Colonic mucosa (tissue), 4 donors: ENCODE measurements at regions not wholly inside any gene's neighbourhood (a gene's known extent, or its start where the extent isn't known, plus 50 kb on each side); places are given as distances from the start of the nearest gene placed in this dataset.

ENCODE experiments used
- DNase-seq: peaks from one replicate; pipeline ENCODE4 v3.0.0-alpha.2; 2020
- H3K27ac ChIP-seq: fragments of 200-600 bp; one replicate; pipeline ENCODE4 v1.8.0; 2021
- H3K27me3 ChIP-seq: fragments of 200-600 bp; one replicate; pipeline ENCODE4 v1.8.0; 2021
- H3K36me3 ChIP-seq: fragments of 200-600 bp; one replicate; pipeline ENCODE4 v1.8.0; 2021
- H3K4me1 ChIP-seq: fragments of 200-600 bp; one replicate; pipeline ENCODE4 v1.8.0; 2021; ENCODE audit warnings: mild to moderate bottlenecking
- H3K4me3 ChIP-seq: fragments of 200-600 bp; one replicate; pipeline ENCODE4 v1.8.0; 2021
- H3K9ac ChIP-seq, 2 donors: one replicate each; pipeline ENCODE4 v1.7.0; 2013; ENCODE audit warnings: control low read depth in 2 of 2, low read depth in 2 of 2, low read length in 2 of 2
- H3K9me3 ChIP-seq: fragments of 200-600 bp; one replicate; pipeline ENCODE4 v1.8.0; 2021
- intact Hi-C: fragments of 100-400 bp; cut with DNase I; formaldehyde crosslinking; loops from one replicate; pipeline ENCODE4 v1.14.1; 2022
- TF ChIP-seq, protein P1 (sequence below): fragments of 200-600 bp; IDR thresholded peaks from one replicate; pipeline ENCODE4 v1.8.0; 2022; ENCODE audit warnings: antibody characterized with exemption, mild to moderate bottlenecking
- donor health status: healthy.
- donor health status: DM: no; HTN: no; CAD: no.
- donor health status: DM: no; HTN: no; CAD: no.

DNA sequence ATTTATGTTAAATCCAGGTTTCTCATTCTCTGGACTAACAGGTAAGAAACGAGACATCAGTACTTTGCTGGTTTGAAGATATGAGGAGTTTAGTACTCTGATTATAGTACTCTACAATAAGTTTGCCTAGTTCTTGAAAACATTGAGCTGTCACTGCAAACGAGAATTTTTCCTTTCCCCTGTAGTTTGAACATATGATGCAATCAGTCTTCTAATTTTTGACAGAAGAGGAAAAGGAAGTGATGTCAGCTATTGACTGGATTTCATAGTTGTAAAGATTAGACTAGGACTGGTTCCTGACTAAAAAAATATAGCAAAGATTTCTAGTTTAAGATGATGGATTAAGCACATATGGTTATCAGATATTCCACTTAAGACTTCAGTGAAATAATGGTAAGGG is 461.9 kb downstream of the LRRIQ3 start:
- H3K4me3 ChIP-seq: no peak overlapping the region
- TF ChIP-seq, protein P1, sequence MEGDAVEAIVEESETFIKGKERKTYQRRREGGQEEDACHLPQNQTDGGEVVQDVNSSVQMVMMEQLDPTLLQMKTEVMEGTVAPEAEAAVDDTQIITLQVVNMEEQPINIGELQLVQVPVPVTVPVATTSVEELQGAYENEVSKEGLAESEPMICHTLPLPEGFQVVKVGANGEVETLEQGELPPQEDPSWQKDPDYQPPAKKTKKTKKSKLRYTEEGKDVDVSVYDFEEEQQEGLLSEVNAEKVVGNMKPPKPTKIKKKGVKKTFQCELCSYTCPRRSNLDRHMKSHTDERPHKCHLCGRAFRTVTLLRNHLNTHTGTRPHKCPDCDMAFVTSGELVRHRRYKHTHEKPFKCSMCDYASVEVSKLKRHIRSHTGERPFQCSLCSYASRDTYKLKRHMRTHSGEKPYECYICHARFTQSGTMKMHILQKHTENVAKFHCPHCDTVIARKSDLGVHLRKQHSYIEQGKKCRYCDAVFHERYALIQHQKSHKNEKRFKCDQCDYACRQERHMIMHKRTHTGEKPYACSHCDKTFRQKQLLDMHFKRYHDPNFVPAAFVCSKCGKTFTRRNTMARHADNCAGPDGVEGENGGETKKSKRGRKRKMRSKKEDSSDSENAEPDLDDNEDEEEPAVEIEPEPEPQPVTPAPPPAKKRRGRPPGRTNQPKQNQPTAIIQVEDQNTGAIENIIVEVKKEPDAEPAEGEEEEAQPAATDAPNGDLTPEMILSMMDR: no peak
- DNase-seq: no peak
- H3K9me3 ChIP-seq: no peaks in the 10 kb centered on the region
- H3K9ac ChIP-seq: no peak overlapping the region
- H3K36me3 ChIP-seq: no peaks in the 10 kb centered on the region
- no peaks in the 10 kb centered on the region for H3K27me3 ChIP-seq
- no peaks in the 10 kb centered on the region for H3K4me1 ChIP-seq
- intact Hi-C loops: no loop called here
- no peak overlapping the region for H3K27ac ChIP-seq

DNA sequence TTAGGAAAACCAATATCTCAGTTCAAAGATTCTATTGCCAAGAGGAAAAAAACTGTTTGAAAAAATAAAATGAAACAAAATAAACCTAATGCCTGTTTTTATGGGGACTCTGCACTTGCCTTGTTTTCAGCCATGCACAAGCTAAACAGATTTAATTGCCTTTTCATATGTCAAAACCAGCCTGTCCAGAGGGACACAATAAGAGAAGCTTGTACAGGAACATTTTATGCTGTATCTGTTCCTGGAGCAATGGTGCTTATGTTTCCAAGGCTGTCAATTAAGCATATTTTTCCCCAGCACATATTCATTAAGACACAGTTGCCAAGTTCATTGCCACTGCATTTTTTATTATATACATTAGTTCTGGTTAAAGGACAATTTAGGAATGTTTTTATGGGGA is 470.9 kb downstream of the LRRIQ3 start:
- no peak overlapping the region for H3K4me3 ChIP-seq
- no peaks in the 10 kb centered on the region for H3K9me3 ChIP-seq
- H3K27ac ChIP-seq: no peak overlapping the region
- no peaks in the 10 kb centered on the region for H3K27me3 ChIP-seq
- intact Hi-C loops: no loop called here
- no peaks in the 10 kb centered on the region for H3K4me1 ChIP-seq
- DNase-seq: no peak
- H3K36me3 ChIP-seq: no peaks in the 10 kb centered on the region
- TF ChIP-seq, protein P1: no peak
- no peak overlapping the region for H3K9ac ChIP-seq

- Histone ChIP-seq H3K27me3 (no peaks in the 10 kb centered on the region), H3K4me3 (no peak overlapping the region), H3K9ac (no peak overlapping the region), H3K27ac (no peak overlapping the region), H3K36me3 (no peaks in the 10 kb centered on the region), H3K4me1 (no peaks in the 10 kb centered on the region), H3K9me3 (no peaks in the 10 kb centered on the region)
- intact Hi-C loops: no loop called here
- TF ChIP-seq, protein P1: no peak
- DNase-seq: no peak
Measured at GRCh38 chr1:73722055-73722454, 475.9 kb downstream of the LRRIQ3 start.

- intact Hi-C loops: no loop called here
- H3K36me3 ChIP-seq: no peaks in the 10 kb centered on the region
- DNase-seq: no peak
- H3K27ac ChIP-seq: no peak overlapping the region
- no peak overlapping the region for H3K9ac ChIP-seq
- H3K27me3 ChIP-seq: no peaks in the 10 kb centered on the region
- no peak overlapping the region for H3K4me3 ChIP-seq
- TF ChIP-seq, protein P1: no peak
- no peaks in the 10 kb centered on the region for H3K9me3 ChIP-seq
- no peaks in the 10 kb centered on the region for H3K4me1 ChIP-seq
Measured at GRCh38 chr1:73717976-73718375, 480.0 kb downstream of the LRRIQ3 start.

DNA sequence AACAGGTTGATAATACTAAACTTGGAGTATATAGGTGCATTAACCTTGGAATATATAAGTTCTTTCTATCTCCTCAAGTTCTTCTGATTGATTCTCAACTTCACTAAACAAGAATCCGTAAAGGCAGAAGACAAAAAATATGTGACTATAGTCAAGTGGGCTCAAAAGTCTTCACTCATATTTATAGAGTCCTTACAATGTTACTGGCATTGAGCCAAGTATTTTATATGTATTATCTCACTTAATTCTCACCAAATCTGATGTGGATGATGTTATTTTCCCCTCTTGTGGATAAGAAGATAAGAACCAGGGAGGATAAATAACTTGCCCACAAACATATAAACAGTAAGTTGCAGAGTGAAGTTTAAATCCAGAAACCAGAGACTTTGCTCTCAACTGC is 486.9 kb downstream of the LRRIQ3 start:
- Histone ChIP-seq H3K4me3 (no peak overlapping the region), H3K36me3 (no peaks in the 10 kb centered on the region), H3K4me1 (no peaks in the 10 kb centered on the region), H3K9me3 (no peaks in the 10 kb centered on the region), H3K9ac (no peak overlapping the region), H3K27ac (no peak overlapping the region), H3K27me3 (no peaks in the 10 kb centered on the region)
- no peak for DNase-seq
- intact Hi-C loops: no loop called here
- TF ChIP-seq, protein P1: no peak

- Histone ChIP-seq H3K9me3 (no peaks in the 10 kb centered on the region), H3K9ac (no peak overlapping the region), H3K36me3 (no peaks in the 10 kb centered on the region), H3K4me1 (no peaks in the 10 kb centered on the region), H3K27me3 (no peaks in the 10 kb centered on the region), H3K4me3 (no peak overlapping the region), H3K27ac (no peak overlapping the region)
- TF ChIP-seq, protein P1: no peak
- DNase-seq: no peak
- intact Hi-C loops: no loop called here
Measured at GRCh38 chr1:73701826-73702225, 496.1 kb downstream of the LRRIQ3 start.
